ENCODE measurements at regions not wholly inside any gene's neighbourhood (a gene's known extent, or its start where the extent isn't known, plus 50 kb on each side); places are given as distances from the start of the nearest gene placed in this dataset.
"Not testable (repeated sequence)": the region's sequence is repeated elsewhere in the genome, so short reads cannot be mapped to it uniquely, and the experiment has no call there.

DNA sequence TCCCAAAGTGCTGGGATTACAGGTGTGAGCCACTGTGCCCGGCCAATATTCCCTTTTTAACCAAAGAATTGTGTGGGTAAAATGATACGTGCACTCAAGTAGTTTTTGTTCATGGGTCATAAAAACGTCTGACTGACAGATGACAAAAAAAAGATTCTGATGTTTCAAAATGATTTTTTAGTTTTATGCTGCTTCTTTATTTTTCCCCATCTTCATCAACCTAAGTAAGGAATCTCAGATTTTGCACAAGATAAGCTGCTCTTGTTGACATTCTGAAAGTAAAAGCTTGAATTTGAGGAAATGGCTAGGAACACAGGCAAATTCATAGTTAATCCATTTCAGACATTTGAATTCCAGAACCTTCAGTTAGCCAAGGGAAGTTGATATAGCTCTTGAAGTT lies 526.1 kb upstream of the NRP1 start:
- intact Hi-C loops (cut with DNase I): loop anchor here in 1 of 2 donors (10.0 kb wide), 1 partner anchor 526 kb away; the partner anchor contains the start of gene NRP1
- TF ChIP-seq, protein P1, sequence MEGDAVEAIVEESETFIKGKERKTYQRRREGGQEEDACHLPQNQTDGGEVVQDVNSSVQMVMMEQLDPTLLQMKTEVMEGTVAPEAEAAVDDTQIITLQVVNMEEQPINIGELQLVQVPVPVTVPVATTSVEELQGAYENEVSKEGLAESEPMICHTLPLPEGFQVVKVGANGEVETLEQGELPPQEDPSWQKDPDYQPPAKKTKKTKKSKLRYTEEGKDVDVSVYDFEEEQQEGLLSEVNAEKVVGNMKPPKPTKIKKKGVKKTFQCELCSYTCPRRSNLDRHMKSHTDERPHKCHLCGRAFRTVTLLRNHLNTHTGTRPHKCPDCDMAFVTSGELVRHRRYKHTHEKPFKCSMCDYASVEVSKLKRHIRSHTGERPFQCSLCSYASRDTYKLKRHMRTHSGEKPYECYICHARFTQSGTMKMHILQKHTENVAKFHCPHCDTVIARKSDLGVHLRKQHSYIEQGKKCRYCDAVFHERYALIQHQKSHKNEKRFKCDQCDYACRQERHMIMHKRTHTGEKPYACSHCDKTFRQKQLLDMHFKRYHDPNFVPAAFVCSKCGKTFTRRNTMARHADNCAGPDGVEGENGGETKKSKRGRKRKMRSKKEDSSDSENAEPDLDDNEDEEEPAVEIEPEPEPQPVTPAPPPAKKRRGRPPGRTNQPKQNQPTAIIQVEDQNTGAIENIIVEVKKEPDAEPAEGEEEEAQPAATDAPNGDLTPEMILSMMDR (IDR thresholded peaks at IDR 0.05): no peak
- TF ChIP-seq POLR2A (IDR thresholded peaks at IDR 0.05): no peak
- no peak overlapping the region for H3K4me3 ChIP-seq

DNA sequence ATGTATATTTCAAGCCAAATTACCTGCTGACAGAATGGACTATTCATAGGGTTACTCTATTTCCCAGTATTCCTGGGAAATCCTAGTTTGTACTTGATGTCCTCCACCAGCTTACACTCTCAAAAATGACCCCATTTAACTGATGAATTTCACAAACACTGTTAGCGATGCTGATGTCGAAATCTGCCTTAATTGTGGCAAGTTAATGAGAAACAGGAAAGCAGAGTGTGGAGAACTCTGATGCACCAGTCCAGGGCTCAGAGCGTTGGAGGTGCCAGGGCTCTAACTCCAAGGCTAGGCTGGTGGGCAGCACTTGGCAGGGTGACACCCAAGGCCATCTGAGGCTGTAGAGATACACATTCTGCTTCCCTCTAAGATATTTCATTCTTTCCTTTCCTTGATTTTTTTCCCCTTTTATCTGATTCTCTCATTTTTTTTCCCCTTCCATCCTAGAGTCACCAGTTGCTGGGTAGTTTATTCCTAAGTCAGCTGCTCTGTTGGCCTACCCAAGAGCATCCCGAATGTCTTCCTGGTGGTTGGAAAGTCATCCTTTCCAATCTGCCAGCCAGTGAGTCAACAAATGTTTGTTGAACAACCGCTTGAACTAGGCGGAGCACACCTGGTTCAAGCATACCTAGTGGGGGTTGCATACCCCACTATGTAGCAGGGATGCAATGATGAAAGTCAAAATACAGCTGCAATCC lies 525.0 kb upstream of the NRP1 start:
- no peak overlapping the region for H3K27ac ChIP-seq
- H3K4me3 ChIP-seq: no peak overlapping the region
- H3K9me3 ChIP-seq (replicated peaks in 1 of 3): no peaks in the 10 kb centered on the region
- DNase-seq: no peak
- H3K27me3 ChIP-seq: no peaks in the 10 kb centered on the region
- H3K36me3 ChIP-seq (replicated peaks in 1 of 2): no peaks in the 10 kb centered on the region
- 89 to 91% (median 90%) methylated on average over 6 of the region's 6 CpGs for WGBS, 4 donors
- TF ChIP-seq, protein P1 (IDR thresholded peaks at IDR 0.05): no peak
- TF ChIP-seq POLR2A (IDR thresholded peaks at IDR 0.05): no peak
- H3K4me1 ChIP-seq (replicated peaks in 1 of 2): peaks cover 0 to 14% of the 10 kb centered on the region in 2 donors
- intact Hi-C loops (cut with DNase I): loop anchor here in 1 of 2 donors (10.0 kb wide), 1 partner anchor 525 kb away; the partner anchor contains the start of gene NRP1

More for the DNA sequence above, 526.1 kb upstream of the NRP1 start:
- H3K9me3 ChIP-seq (replicated peaks in 1 of 3): no peaks in the 10 kb centered on the region
- H3K4me1 ChIP-seq (replicated peaks in 1 of 2): peaks cover 0 to 14% of the 10 kb centered on the region in 2 donors
- no peaks in the 10 kb centered on the region for H3K27me3 ChIP-seq
- no peak for DNase-seq
- no peak overlapping the region for H3K27ac ChIP-seq
- WGBS, 4 donors: 80 to 87% (median 81%) methylated on average over 3 of the region's 3 CpGs
- H3K36me3 ChIP-seq (replicated peaks in 1 of 2): no peaks in the 10 kb centered on the region

DNA sequence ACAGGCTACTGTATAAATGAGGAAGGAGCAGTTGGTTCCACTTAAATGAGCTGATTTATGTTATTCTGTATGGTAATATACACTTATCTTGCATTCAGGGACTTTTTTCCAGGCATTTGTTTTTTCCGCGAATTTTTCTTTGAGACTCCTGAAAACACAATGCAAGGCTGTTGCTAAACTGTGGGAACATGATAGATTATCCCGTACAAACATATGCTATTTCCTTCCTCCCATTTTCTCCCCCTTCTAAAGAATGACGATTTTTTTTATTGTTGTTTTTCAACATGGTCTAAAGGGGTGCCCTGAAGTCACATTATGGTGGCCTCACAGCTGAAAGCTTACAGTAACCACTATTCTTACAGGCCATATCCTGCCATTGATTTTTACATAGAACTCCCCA lies 523.9 kb upstream of the NRP1 start:
- no peaks in the 10 kb centered on the region for H3K27me3 ChIP-seq
- no peaks in the 10 kb centered on the region for H3K9me3 ChIP-seq (replicated peaks in 1 of 3)
- intact Hi-C loops (cut with DNase I): no loop called here
- no peak for DNase-seq
- no peak overlapping the region for H3K27ac ChIP-seq
- 55 to 71% (median 57%) methylated on average over 4 of the region's 4 CpGs for WGBS, 4 donors
- peaks cover 0 to 14% of the 10 kb centered on the region in 2 donors for H3K4me1 ChIP-seq (replicated peaks in 1 of 2)
- H3K36me3 ChIP-seq (replicated peaks in 1 of 2): no peaks in the 10 kb centered on the region
- TF ChIP-seq, protein P1 (IDR thresholded peaks at IDR 0.05): no peak
- TF ChIP-seq POLR2A (IDR thresholded peaks at IDR 0.05): no peak
- no peak overlapping the region for H3K4me3 ChIP-seq

DNA sequence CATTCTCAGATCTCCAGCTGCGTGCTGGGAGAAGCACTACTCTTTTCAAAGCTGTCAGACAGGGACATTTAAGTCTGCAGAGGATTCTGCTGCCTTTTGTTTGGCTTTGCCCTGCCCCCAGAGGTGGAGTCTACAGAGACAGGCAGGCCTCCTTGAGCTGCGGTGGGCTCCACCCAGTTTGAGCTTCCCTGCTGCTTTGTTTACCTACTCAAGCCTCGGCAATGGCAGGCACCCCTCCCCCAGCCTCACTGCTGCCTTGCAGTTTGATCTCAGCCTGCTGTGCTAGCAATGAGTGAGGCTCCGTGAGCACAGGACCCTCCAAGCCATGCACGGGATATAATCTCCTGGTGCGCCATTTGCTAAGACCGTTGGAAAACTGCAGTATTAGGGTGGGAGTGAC lies 518.8 kb upstream of the NRP1 start:
- H3K27ac ChIP-seq; H3K4me1 ChIP-seq (replicated peaks in 1 of 2); H3K9me3 ChIP-seq (replicated peaks in 1 of 3); H3K4me3 ChIP-seq; DNase-seq; H3K27me3 ChIP-seq; H3K36me3 ChIP-seq (replicated peaks in 1 of 2); intact Hi-C loops (cut with DNase I): not testable (repeated sequence)
- WGBS, 4 donors: 80 to 91% (median 89%) methylated on average over 3 to 7 of the region's 7 CpGs

DNA sequence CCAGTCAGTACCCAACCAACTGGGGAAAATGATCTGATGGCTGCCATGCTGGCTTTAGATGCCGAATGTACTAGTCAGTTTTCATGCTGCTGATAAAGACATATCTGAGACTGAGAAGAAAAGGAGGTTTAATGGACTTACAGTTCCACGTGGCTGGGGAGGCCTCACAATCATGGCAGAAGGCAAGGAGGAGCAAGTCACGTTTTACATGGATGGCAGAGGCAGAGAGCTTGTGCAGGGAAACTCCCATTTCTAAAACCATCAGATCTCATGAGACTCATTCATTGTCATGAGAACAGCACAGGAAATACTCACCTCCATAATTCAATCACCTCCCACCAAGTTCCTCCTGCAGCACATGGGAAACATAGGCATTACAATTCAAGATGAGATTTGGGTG lies 508.9 kb upstream of the NRP1 start:
- H3K4me1 ChIP-seq (replicated peaks in 1 of 2): no peaks in the 10 kb centered on the region
- no peak for DNase-seq
- intact Hi-C loops (cut with DNase I): no loop called here
- H3K27ac ChIP-seq: no peak overlapping the region
- WGBS, 4 donors: 73 to 89% (median 85%) methylated on average over 3 of the region's 3 CpGs
- H3K4me3 ChIP-seq: no peak overlapping the region
- no peaks in the 10 kb centered on the region for H3K9me3 ChIP-seq (replicated peaks in 1 of 3)
- TF ChIP-seq POLR2A (IDR thresholded peaks at IDR 0.05): no peak
- TF ChIP-seq, protein P1 (IDR thresholded peaks at IDR 0.05): no peak
- no peaks in the 10 kb centered on the region for H3K27me3 ChIP-seq
- H3K36me3 ChIP-seq (replicated peaks in 1 of 2): no peaks in the 10 kb centered on the region

All from adrenal gland (tissue), 9 donors.